Neural cell (in vitro differentiated cells): ENCODE measurements at regions not wholly inside any gene's neighbourhood (a gene's known extent, or its start where the extent isn't known, plus 50 kb on each side); places are given as distances from the start of the nearest gene placed in this dataset.

Experiments
- H2AFZ ChIP-seq: fragments of 200-600, 300-800 bp; sonication (generic), shearing (Covaris generic); 2 replicates; pipeline ENCODE4 v1.6.0; 2014; ENCODE audit warnings: low read depth, mild to moderate bottlenecking, antibody characterized with exemption, low read length, moderate library complexity
- H3F3A ChIP-seq: fragments of 200-600 bp; shearing (Covaris generic); 2 replicates; pipeline ENCODE4 v1.6.1; 2016; ENCODE audit warnings: mild to moderate bottlenecking, moderate library complexity, mixed read lengths, antibody characterized with exemption, low read length; ENCODE audit not compliant: insufficient read depth, poor library complexity, severe bottlenecking
- H3K27ac ChIP-seq: fragments of 200-600, 300-800 bp; sonication (generic), shearing (Covaris generic); 2 replicates; pipeline ENCODE4 v1.5.1; 2014; ENCODE audit warnings: mild to moderate bottlenecking, low read length, moderate library complexity
- H3K27me3 ChIP-seq: fragments of 300-800, 200-600 bp; sonication (generic), shearing (Covaris generic); 2 replicates; pipeline ENCODE4 v1.6.0; 2014; ENCODE audit warnings: mild to moderate bottlenecking, low read depth, low read length, moderate library complexity; ENCODE audit not compliant: insufficient read depth
- H3K36me3 ChIP-seq: fragments of 300-800, 200-600 bp; sonication (generic), shearing (Covaris generic); 2 replicates; pipeline ENCODE4 v1.5.1; 2014; ENCODE audit warnings: mild to moderate bottlenecking, antibody characterized with exemption, low read length, moderate library complexity; ENCODE audit not compliant: insufficient read depth
- H3K4me2 ChIP-seq: fragments of 300-800, 200-600 bp; sonication (generic), shearing (Covaris generic); 2 replicates; pipeline ENCODE4 v1.6.0; 2014; ENCODE audit warnings: mild to moderate bottlenecking, low read length
- H3K4me3 ChIP-seq: fragments of 300-800, 200-600 bp; sonication (generic), shearing (Covaris generic); 2 replicates; pipeline ENCODE4 v1.5.1; 2014; ENCODE audit warnings: mild to moderate bottlenecking, low read length, moderate library complexity
- H3K79me2 ChIP-seq: fragments of 200-600 bp; shearing (Covaris generic); replicated peaks from 2 replicates; pipeline ENCODE4 v1.6.0; 2014; ENCODE audit warnings: mild to moderate bottlenecking, low read length, moderate library complexity; ENCODE audit not compliant: insufficient read depth
- H3K9ac ChIP-seq: fragments of 300-800, 200-600 bp; sonication (generic), shearing (Covaris generic); 2 replicates; pipeline ENCODE4 v1.6.1; 2016; ENCODE audit warnings: mild to moderate bottlenecking, low read length, mixed read lengths
- H3K9me2 ChIP-seq: fragments of 200-600 bp; shearing (Covaris generic); 2 replicates; pipeline ENCODE4 v1.6.1; 2016; ENCODE audit warnings: mild to moderate bottlenecking, low read length, mixed read lengths; ENCODE audit not compliant: insufficient read depth
- H3K9me3 ChIP-seq: fragments of 200-600, 300-800 bp; sonication (generic), shearing (Covaris generic); 2 replicates; pipeline ENCODE4 v1.6.1; 2016; ENCODE audit warnings: mild to moderate bottlenecking, mixed run types, low read length, moderate library complexity, mixed read lengths
- H4K20me1 ChIP-seq: fragments of 200-600 bp; shearing (Covaris generic); 2 replicates; pipeline ENCODE4 v1.6.1; 2016; ENCODE audit warnings: mild to moderate bottlenecking, mixed run types; ENCODE audit not compliant: insufficient read depth
- EP300 ChIP-seq: fragments of 450-650 bp; conservative IDR thresholded peaks from 2 replicates; pipeline ENCODE4 v1.6.1; 2014; ENCODE audit warnings: antibody characterized with exemption, mild to moderate bottlenecking, moderate library complexity; ENCODE audit not compliant: poor library complexity, severe bottlenecking
- MXI1 ChIP-seq: fragments of 450-650 bp; conservative IDR thresholded peaks from 2 replicates; pipeline ENCODE4 v1.6.1; 2014; ENCODE audit warnings: antibody characterized with exemption, mild to moderate bottlenecking; ENCODE audit not compliant: poor library complexity, severe bottlenecking
- POLR2AphosphoS5 ChIP-seq: IDR thresholded peaks from 2 replicates; pipeline ENCODE4 v1.6.1; 2012
- RAD21 ChIP-seq: fragments of 450-650 bp; conservative IDR thresholded peaks from 2 replicates; pipeline ENCODE4 v1.6.1; 2014; ENCODE audit warnings: antibody characterized with exemption, mild to moderate bottlenecking, moderate library complexity
- SMC3 ChIP-seq: fragments of 450-650 bp; conservative IDR thresholded peaks from 2 replicates; pipeline ENCODE4 v1.6.1; 2014; ENCODE audit warnings: antibody characterized with exemption, mild to moderate bottlenecking, moderate library complexity; ENCODE audit not compliant: poor library complexity
- TAF1 ChIP-seq: IDR thresholded peaks from 2 replicates; pipeline ENCODE4 v1.6.1; 2012; ENCODE audit warnings: low read depth
- TF ChIP-seq, protein P1 (sequence below): fragments of 450-650 bp; IDR thresholded peaks from 2 replicates; pipeline ENCODE4 v1.5.1; 2014; ENCODE audit warnings: antibody characterized with exemption, mild to moderate bottlenecking, moderate library complexity; ENCODE audit not compliant: poor library complexity, severe bottlenecking
- TF ChIP-seq, protein P2 (sequence below): IDR thresholded peaks from 2 replicates; pipeline ENCODE4 v1.6.1; 2012; ENCODE audit warnings: borderline replicate concordance

DNA sequence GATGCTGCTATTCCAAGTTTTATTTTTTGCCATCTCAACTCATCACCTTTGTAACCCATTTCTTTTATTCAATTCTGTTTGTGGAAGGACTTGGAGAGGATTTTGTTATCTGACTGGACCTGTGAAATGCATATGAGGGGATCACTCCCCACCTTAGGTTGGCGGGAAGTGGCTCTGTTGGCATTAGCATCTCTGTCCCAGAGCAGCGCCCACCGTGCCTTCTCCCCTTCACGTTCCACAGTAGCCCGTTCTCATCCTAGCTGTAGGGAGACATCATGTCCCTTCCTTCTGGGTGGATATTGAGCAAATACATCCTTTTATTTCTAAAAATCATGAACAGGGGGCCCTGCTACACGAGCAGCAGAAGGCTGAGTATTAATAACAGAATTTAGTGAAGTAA is 330.4 kb downstream of the RFC3 start:
- H3K9me2 ChIP-seq, result no peaks in the 10 kb centered on the region
- no peaks in the 10 kb centered on the region for H4K20me1 ChIP-seq
- no peaks in the 10 kb centered on the region for H3K9me3 ChIP-seq
- no peak overlapping the region for H2AFZ ChIP-seq
- no peak overlapping the region for H3K27ac ChIP-seq
- no peaks in the 10 kb centered on the region for H3K36me3 ChIP-seq
- no peak overlapping the region for H3K4me2 ChIP-seq
- no peaks in the 10 kb centered on the region for H3F3A ChIP-seq
- H3K27me3 ChIP-seq, result no peaks in the 10 kb centered on the region
- H3K79me2 ChIP-seq, result no peaks in the 10 kb centered on the region
- TF ChIP-seq MXI1 (no peak), TAF1 (no peak), EP300 (no peak)
- TF ChIP-seq, protein P1, sequence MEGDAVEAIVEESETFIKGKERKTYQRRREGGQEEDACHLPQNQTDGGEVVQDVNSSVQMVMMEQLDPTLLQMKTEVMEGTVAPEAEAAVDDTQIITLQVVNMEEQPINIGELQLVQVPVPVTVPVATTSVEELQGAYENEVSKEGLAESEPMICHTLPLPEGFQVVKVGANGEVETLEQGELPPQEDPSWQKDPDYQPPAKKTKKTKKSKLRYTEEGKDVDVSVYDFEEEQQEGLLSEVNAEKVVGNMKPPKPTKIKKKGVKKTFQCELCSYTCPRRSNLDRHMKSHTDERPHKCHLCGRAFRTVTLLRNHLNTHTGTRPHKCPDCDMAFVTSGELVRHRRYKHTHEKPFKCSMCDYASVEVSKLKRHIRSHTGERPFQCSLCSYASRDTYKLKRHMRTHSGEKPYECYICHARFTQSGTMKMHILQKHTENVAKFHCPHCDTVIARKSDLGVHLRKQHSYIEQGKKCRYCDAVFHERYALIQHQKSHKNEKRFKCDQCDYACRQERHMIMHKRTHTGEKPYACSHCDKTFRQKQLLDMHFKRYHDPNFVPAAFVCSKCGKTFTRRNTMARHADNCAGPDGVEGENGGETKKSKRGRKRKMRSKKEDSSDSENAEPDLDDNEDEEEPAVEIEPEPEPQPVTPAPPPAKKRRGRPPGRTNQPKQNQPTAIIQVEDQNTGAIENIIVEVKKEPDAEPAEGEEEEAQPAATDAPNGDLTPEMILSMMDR, result no peak
- H3K4me3 ChIP-seq, result no peak overlapping the region
- H3K9ac ChIP-seq, result no peak overlapping the region

DNA sequence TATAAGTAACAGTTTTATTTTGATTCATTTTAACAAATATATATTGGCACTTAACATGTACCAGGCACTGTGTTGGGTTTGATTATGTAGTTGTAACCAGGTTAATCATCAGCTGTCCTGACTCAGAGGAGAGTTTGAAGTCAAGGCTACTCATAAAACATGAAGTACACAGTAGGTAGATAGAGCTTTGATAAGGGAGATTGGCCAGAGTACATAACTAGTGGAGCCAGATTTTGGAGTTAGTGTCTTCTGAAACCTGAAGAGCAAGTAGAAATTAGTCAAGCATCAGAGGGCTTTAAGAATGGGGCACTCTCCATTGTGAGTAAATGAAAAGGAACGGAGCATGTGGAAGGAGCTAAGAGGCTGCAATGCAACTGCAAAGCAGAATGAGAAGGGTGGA is 333.9 kb downstream of the RFC3 start:
- TF ChIP-seq, protein P1, result no peak
- TF ChIP-seq TAF1 (no peak), RAD21 (no peak), EP300 (no peak), MXI1 (no peak), POLR2AphosphoS5 (no peak), SMC3 (no peak)
- TF ChIP-seq, protein P2, sequence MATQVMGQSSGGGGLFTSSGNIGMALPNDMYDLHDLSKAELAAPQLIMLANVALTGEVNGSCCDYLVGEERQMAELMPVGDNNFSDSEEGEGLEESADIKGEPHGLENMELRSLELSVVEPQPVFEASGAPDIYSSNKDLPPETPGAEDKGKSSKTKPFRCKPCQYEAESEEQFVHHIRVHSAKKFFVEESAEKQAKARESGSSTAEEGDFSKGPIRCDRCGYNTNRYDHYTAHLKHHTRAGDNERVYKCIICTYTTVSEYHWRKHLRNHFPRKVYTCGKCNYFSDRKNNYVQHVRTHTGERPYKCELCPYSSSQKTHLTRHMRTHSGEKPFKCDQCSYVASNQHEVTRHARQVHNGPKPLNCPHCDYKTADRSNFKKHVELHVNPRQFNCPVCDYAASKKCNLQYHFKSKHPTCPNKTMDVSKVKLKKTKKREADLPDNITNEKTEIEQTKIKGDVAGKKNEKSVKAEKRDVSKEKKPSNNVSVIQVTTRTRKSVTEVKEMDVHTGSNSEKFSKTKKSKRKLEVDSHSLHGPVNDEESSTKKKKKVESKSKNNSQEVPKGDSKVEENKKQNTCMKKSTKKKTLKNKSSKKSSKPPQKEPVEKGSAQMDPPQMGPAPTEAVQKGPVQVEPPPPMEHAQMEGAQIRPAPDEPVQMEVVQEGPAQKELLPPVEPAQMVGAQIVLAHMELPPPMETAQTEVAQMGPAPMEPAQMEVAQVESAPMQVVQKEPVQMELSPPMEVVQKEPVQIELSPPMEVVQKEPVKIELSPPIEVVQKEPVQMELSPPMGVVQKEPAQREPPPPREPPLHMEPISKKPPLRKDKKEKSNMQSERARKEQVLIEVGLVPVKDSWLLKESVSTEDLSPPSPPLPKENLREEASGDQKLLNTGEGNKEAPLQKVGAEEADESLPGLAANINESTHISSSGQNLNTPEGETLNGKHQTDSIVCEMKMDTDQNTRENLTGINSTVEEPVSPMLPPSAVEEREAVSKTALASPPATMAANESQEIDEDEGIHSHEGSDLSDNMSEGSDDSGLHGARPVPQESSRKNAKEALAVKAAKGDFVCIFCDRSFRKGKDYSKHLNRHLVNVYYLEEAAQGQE, result no peak
- no peaks in the 10 kb centered on the region for H3K9me3 ChIP-seq
- H3K9ac ChIP-seq, result no peak overlapping the region
- no peak overlapping the region for H2AFZ ChIP-seq
- H3F3A ChIP-seq, result no peaks in the 10 kb centered on the region
- H3K4me3 ChIP-seq, result no peak overlapping the region
- H3K36me3 ChIP-seq, result no peaks in the 10 kb centered on the region
- H4K20me1 ChIP-seq, result no peaks in the 10 kb centered on the region
- no peaks in the 10 kb centered on the region for H3K79me2 ChIP-seq
- H3K4me2 ChIP-seq, result no peak overlapping the region
- no peaks in the 10 kb centered on the region for H3K27me3 ChIP-seq
- no peaks in the 10 kb centered on the region for H3K9me2 ChIP-seq
- no peak overlapping the region for H3K27ac ChIP-seq
